ENCODE measurements at regions not wholly inside any gene's neighbourhood (a gene's known extent, or its start where the extent isn't known, plus 50 kb on each side); places are given as distances from the start of the nearest gene placed in this dataset.

DNA sequence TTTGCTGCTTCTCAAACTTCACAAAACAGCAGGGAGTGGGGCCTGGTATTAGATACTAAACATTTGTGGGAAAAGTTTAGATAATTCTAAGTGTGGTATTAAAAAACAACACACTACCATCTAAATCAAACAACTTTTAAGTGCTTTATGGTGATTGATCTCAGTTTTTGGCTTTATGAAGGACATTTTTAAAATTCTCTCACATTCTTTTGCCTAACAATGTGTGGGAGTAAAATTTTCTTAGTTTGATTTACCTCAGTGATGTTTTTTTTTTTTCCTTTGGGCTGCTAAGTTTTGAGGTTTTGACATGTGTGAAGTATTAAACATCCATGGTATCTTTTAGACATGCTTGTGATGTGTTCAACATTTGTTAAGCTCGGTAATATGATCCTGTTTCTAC is 116.2 kb downstream of the DISP1 start (continued):
- TF ChIP-seq CBFB (CRISPR knock-in tag; IDR thresholded peaks at IDR 0.05) (no peak), CTBP1 (IDR thresholded peaks at IDR 0.05; ENCODE audit: borderline replicate concordance) (no peak), NUFIP1 (IDR thresholded peaks at IDR 0.05; ENCODE audit: partially characterized antibody) (no peak), RHOXF2B (CRISPR knock-in tag; conservative IDR thresholded peaks at IDR 0.05) (no peak), CXXC5 (CRISPR knock-in tag; IDR thresholded peaks at IDR 0.05) (no peak), CHD4 (IDR thresholded peaks at IDR 0.05; ENCODE audit: insufficient read depth, insufficient replicate concordance, low read depth, low read length, poor library complexity, severe bottlenecking) (no peak), SMAD3 (CRISPR knock-in tag; conservative IDR thresholded peaks at IDR 0.05) (no peak)
- TF ChIP-seq, protein P1, sequence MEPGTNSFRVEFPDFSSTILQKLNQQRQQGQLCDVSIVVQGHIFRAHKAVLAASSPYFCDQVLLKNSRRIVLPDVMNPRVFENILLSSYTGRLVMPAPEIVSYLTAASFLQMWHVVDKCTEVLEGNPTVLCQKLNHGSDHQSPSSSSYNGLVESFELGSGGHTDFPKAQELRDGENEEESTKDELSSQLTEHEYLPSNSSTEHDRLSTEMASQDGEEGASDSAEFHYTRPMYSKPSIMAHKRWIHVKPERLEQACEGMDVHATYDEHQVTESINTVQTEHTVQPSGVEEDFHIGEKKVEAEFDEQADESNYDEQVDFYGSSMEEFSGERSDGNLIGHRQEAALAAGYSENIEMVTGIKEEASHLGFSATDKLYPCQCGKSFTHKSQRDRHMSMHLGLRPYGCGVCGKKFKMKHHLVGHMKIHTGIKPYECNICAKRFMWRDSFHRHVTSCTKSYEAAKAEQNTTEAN (CRISPR knock-in tag; IDR thresholded peaks at IDR 0.05): no peak
- TF ChIP-seq, protein P2, sequence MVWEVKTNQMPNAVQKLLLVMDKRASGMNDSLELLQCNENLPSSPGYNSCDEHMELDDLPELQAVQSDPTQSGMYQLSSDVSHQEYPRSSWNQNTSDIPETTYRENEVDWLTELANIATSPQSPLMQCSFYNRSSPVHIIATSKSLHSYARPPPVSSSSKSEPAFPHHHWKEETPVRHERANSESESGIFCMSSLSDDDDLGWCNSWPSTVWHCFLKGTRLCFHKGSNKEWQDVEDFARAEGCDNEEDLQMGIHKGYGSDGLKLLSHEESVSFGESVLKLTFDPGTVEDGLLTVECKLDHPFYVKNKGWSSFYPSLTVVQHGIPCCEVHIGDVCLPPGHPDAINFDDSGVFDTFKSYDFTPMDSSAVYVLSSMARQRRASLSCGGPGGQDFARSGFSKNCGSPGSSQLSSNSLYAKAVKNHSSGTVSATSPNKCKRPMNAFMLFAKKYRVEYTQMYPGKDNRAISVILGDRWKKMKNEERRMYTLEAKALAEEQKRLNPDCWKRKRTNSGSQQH (CRISPR knock-in tag; IDR thresholded peaks at IDR 0.05): no peak

DNA sequence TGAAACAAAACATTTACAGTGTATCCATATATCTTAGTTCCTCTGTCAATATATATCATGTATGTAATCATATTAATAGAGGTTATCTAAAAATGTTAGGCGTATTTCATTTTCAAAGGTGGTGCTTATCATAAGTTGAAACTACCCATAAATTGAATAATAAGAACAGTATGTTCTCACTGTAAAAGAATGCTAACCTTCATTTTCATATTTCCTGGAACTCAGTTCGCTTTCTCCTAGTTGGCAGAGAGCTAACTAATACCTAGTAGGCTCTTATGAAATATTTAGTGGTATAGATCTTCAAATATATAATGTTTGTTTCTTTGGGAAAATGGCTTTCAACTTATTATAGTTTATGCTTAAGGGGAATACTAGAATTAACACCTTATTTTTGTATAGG is 118.4 kb downstream of the DISP1 start:
- Histone ChIP-seq H2AFZ (ENCODE audit: low read depth, low read length) (no peak overlapping the region), H3K79me2 (ENCODE audit: control insufficient read depth, insufficient read depth, low read length) (no peaks in the 10 kb centered on the region), H3K27me3 (ENCODE audit: control insufficient read depth in 2 of 2, insufficient read depth in 2 of 2, low read length in 2 of 2) (no peaks in the 10 kb centered on the region), H3K9me3 (replicated peaks; ENCODE audit: control insufficient read depth, insufficient read depth, low read depth, low read length) (no peaks in the 10 kb centered on the region), H4K20me1 (replicated peaks; ENCODE audit: control insufficient read depth, insufficient read depth, low read length) (no peaks in the 10 kb centered on the region), H3K4me1 (replicated peaks in 1 of 2; ENCODE audit: control insufficient read depth in 2 of 2, insufficient read depth in 2 of 2, low read length in 2 of 2) (no peaks in the 10 kb centered on the region), H3K9ac (ENCODE audit: insufficient read depth in 1 of 2, low read depth in 2 of 2, low read length in 2 of 2) (no peak overlapping the region), H3K4me2 (ENCODE audit: insufficient read depth, low read length) (no peak overlapping the region), H3K9me1 (ENCODE audit: control insufficient read depth, insufficient read depth, low read length) (no peaks in the 10 kb centered on the region), H3K27ac (ENCODE audit: extremely low read depth, low read depth, low read length) (no peak overlapping the region), H3K36me3 (ENCODE audit: control insufficient read depth, insufficient read depth, low read length) (no peaks in the 10 kb centered on the region), H3K4me3 (no peak overlapping the region)
- POLR2A ChIA-PET: no interaction called here
- CTCF ChIA-PET (ENCODE audit: low intra/inter-chr PET ratio): no interaction called here
- in situ Hi-C loops (cut with MboI): no loop called here
- TF ChIP-seq, protein P3, sequence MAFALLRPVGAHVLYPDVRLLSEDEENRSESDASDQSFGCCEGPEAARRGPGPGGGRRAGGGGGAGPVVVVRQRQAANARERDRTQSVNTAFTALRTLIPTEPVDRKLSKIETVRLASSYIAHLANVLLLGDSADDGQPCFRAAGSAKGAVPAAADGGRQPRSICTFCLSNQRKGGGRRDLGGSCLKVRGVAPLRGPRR (CRISPR knock-in tag; IDR thresholded peaks at IDR 0.05): no peak
- no peak for TF ChIP-seq PHB (CRISPR knock-in tag; IDR thresholded peaks at IDR 0.05)
- ATAC-seq (no peak), FAIRE-seq (no peak), DNase-seq (ENCODE audit: extremely low read depth in 1 of 4, low spot score in 3 of 4) (no peak)
- intact Hi-C loops (cut with micrococcal nuclease): no loop called here
- no TSS peak for BruUV-seq (replicated peaks)
- WGBS (ENCODE audit: insufficient coverage, low coverage, missing lambda C conversion rate): 0% methylated on average over 2 of the region's 2 CpGs
